Calu3 (cell line): ENCODE measurements at regions not wholly inside any gene's neighbourhood (a gene's known extent, or its start where the extent isn't known, plus 50 kb on each side); places are given as distances from the start of the nearest gene placed in this dataset.

ENCODE experiments used
- BruUV-seq: library from RNA; stranded (reverse); fragments of 400-500 nt; replicated peaks from 2 replicates; lab custom pipeline; 2021; lab: Mats Ljungman, UMichigan
- CTCF ChIA-PET: fragments of 300-600 bp; sonication (Branson Sonifier 250); formaldehyde crosslinking; loops from one replicate; lab custom pipeline; 2022; ENCODE audit warnings: antibody characterized with exemption; lab: Charles Lee
- DNase-seq: peaks from one replicate; pipeline ENCODE4 v3.0.0; 2022
- H3K27ac Mint-ChIP-seq: one replicate; pipeline ENCODE4 v1.8.0; 2022; ENCODE audit warnings: mixed read lengths; ENCODE audit not compliant: unreplicated experiment
- H3K27me3 Mint-ChIP-seq: one replicate; pipeline ENCODE4 v1.8.0; 2022; ENCODE audit warnings: mixed read lengths; ENCODE audit not compliant: unreplicated experiment
- H3K36me3 Mint-ChIP-seq: one replicate; pipeline ENCODE4 v1.8.0; 2022; ENCODE audit warnings: mild to moderate bottlenecking, moderate library complexity, mixed read lengths; ENCODE audit not compliant: insufficient read depth, unreplicated experiment
- H3K4me1 Mint-ChIP-seq: one replicate; pipeline ENCODE4 v1.8.0; 2022; ENCODE audit warnings: mild to moderate bottlenecking, low read depth, mixed read lengths; ENCODE audit not compliant: unreplicated experiment
- H3K4me3 Mint-ChIP-seq: one replicate; pipeline ENCODE4 v1.8.0; 2022; ENCODE audit warnings: mild to moderate bottlenecking, low read depth, moderate library complexity, mixed read lengths; ENCODE audit not compliant: unreplicated experiment
- H3K9me3 Mint-ChIP-seq: one replicate; pipeline ENCODE4 v1.8.0; 2022; ENCODE audit warnings: low read depth, mixed read lengths; ENCODE audit not compliant: unreplicated experiment
- CTCF ChIP-seq: fragments of 200-600 bp; IDR thresholded peaks from one replicate; pipeline ENCODE4 v1.8.0; 2022; ENCODE audit warnings: antibody characterized with exemption; ENCODE audit not compliant: unreplicated experiment
- intact Hi-C: fragments of 100-400 bp; cut with micrococcal nuclease; formaldehyde crosslinking; loops from one replicate; pipeline ENCODE4 v1.10.0; 2022; ENCODE audit not compliant: unreplicated experiment

GRCh38 chr9:82791692-82792091 lies 271.2 kb downstream of the RASEF start:
- CTCF ChIA-PET: no interaction called here
- Mint-ChIP-seq H3K27me3 (no peaks in the 10 kb centered on the region), H3K9me3 (no peaks in the 10 kb centered on the region), H3K4me3 (no peak overlapping the region), H3K4me1 (no peaks in the 10 kb centered on the region), H3K36me3 (no peaks in the 10 kb centered on the region), H3K27ac (no peak overlapping the region)
- no peak for TF ChIP-seq CTCF
- no peak for DNase-seq
- no TSS peak for BruUV-seq
- intact Hi-C loops: no loop called here

- CTCF ChIA-PET: no interaction called here
- no peak overlapping the region for H3K4me3 Mint-ChIP-seq
- no peak for DNase-seq
- TF ChIP-seq CTCF: no peak
- intact Hi-C loops: no loop called here
- H3K36me3 Mint-ChIP-seq: no peaks in the 10 kb centered on the region
- no TSS peak for BruUV-seq
- H3K4me1 Mint-ChIP-seq: no peaks in the 10 kb centered on the region
- no peaks in the 10 kb centered on the region for H3K27me3 Mint-ChIP-seq
- no peak overlapping the region for H3K27ac Mint-ChIP-seq
- H3K9me3 Mint-ChIP-seq: no peaks in the 10 kb centered on the region
Observed at GRCh38 chr9:82797534-82797933, 265.4 kb downstream of the RASEF start.

GRCh38 chr9:82799286-82799685 lies 263.7 kb downstream of the RASEF start:
- H3K27me3 Mint-ChIP-seq: no peaks in the 10 kb centered on the region
- H3K4me1 Mint-ChIP-seq: no peaks in the 10 kb centered on the region
- BruUV-seq: no TSS peak
- TF ChIP-seq CTCF: no peak
- no peak for DNase-seq
- H3K4me3 Mint-ChIP-seq: no peak overlapping the region
- H3K27ac Mint-ChIP-seq: no peak overlapping the region
- intact Hi-C loops: no loop called here
- no peaks in the 10 kb centered on the region for H3K9me3 Mint-ChIP-seq
- CTCF ChIA-PET: no interaction called here
- H3K36me3 Mint-ChIP-seq: no peaks in the 10 kb centered on the region

GRCh38 chr9:82805027-82805426 lies 257.9 kb downstream of the RASEF start:
- H3K4me1 Mint-ChIP-seq: no peaks in the 10 kb centered on the region
- no peak overlapping the region for H3K4me3 Mint-ChIP-seq
- intact Hi-C loops: no loop called here
- TF ChIP-seq CTCF: no peak
- no peak overlapping the region for H3K27ac Mint-ChIP-seq
- CTCF ChIA-PET: no interaction called here
- H3K36me3 Mint-ChIP-seq: no peaks in the 10 kb centered on the region
- no peaks in the 10 kb centered on the region for H3K9me3 Mint-ChIP-seq
- no peaks in the 10 kb centered on the region for H3K27me3 Mint-ChIP-seq
- BruUV-seq: no TSS peak
- no peak for DNase-seq
